ENCODE measurements at regions not wholly inside any gene's neighbourhood (a gene's known extent, or its start where the extent isn't known, plus 50 kb on each side); places are given as distances from the start of the nearest gene placed in this dataset.

DNA sequence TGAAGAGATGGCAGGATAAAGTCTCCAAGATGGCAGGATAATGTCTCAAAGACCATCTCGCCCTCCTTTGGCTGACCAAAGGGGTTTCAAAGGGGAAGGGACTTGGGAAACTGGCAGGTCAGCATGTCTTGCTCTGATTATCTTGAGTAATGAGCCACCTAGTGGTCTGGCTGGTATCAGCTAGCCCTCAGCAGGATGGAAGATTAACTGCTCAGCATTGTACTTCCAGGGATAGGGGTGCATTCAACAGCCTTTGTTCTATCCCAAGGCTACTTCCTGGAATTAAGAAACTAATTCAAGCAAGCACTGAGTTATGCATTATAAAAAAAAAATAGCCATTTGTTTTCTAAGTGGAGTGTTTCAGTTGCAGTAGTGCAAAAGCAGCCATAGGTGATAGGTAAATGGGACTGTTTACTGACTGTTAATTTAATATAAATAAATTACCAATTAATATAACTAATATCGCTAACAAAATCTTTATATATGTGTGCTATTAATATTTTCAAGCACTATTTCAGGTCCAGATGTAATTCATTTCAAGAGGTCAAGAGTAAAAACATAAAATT, 555.5 kb downstream of the CDH9 start:
- H3K27ac ChIP-seq: no peak overlapping the region
- intact Hi-C loops (cut with DNase I): no loop called here
- ATAC-seq (peak; percentile 85), DNase-seq (no peak)
- TF ChIP-seq, protein P1, sequence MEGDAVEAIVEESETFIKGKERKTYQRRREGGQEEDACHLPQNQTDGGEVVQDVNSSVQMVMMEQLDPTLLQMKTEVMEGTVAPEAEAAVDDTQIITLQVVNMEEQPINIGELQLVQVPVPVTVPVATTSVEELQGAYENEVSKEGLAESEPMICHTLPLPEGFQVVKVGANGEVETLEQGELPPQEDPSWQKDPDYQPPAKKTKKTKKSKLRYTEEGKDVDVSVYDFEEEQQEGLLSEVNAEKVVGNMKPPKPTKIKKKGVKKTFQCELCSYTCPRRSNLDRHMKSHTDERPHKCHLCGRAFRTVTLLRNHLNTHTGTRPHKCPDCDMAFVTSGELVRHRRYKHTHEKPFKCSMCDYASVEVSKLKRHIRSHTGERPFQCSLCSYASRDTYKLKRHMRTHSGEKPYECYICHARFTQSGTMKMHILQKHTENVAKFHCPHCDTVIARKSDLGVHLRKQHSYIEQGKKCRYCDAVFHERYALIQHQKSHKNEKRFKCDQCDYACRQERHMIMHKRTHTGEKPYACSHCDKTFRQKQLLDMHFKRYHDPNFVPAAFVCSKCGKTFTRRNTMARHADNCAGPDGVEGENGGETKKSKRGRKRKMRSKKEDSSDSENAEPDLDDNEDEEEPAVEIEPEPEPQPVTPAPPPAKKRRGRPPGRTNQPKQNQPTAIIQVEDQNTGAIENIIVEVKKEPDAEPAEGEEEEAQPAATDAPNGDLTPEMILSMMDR (IDR thresholded peaks at IDR 0.05): peak; percentile 62
- H3K4me3 ChIP-seq: peak overlapping the region; percentile 42
- H3K27me3 ChIP-seq: no peaks in the 10 kb centered on the region
- no peaks in the 10 kb centered on the region for H3K9me3 ChIP-seq
- H3K36me3 ChIP-seq: no peaks in the 10 kb centered on the region
- H3K4me1 ChIP-seq: no peaks in the 10 kb centered on the region

DNA sequence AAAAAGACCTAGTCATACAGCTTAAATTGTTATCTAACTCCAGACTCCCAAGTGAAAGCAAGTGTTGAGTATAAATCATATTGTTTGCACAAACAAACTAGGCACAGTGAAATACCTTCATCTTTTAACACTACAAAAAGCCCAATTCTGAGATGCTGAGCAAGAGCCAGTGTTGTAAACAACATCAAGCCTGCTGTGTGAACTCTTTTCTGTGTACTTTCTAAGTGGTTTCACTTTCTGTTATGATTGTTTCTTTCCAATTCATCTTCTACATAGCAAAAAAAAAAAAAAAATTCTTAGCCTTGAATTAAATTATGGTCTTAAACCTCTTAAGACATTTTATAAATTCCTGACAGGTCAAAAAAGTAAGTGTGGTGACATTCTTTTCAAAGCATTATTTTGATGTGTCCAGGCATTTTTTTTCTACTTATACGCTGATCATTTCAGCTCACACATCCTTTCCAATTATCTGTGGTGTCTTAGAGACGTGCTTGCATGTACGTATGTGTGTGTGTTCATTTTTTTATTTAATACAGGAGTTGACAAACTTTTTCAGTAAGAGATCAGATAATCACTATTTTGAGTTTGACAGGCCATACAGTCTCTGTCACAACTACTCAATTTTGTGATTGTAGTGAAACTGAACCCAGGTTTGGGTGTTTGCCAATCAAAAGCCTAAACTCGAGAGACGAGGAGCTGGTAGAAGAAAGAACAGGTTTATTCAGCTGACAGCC, 556.1 kb downstream of the CDH9 start:
- intact Hi-C loops (cut with DNase I): no loop called here
- H3K36me3 ChIP-seq: no peaks in the 10 kb centered on the region
- ATAC-seq (no peak), DNase-seq (no peak)
- no peaks in the 10 kb centered on the region for H3K27me3 ChIP-seq
- H3K27ac ChIP-seq: no peak overlapping the region
- H3K4me1 ChIP-seq: no peaks in the 10 kb centered on the region
- H3K4me3 ChIP-seq: peak overlapping the region; percentile 42
- TF ChIP-seq, protein P1 (IDR thresholded peaks at IDR 0.05): no peak
- no peaks in the 10 kb centered on the region for H3K9me3 ChIP-seq

DNA sequence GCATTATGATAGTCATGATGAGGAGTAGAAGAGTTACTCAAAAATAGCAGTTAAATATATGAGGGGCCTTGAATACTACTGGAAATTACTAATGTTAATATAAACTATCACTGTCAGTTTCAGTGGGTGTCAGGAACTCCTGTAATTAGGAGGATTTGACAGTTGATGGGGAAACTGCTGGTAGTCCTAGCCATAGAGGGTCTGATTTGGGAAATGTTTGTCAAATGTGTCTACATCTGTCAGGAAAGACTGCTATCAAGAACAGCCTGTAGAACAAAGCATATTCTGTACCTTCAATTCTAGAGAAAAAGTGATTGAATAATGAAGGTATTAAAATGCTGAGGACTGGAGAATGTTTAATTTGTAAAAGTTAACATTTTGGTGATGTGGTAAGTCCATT, 567.9 kb downstream of the CDH9 start:
- ATAC-seq (no peak), DNase-seq (no peak)
- Histone ChIP-seq H3K27me3 (no peaks in the 10 kb centered on the region), H3K4me3 (no peak overlapping the region), H3K27ac (no peak overlapping the region), H3K36me3 (no peaks in the 10 kb centered on the region), H3K4me1 (no peaks in the 10 kb centered on the region), H3K9me3 (no peaks in the 10 kb centered on the region)
- TF ChIP-seq, protein P1 (IDR thresholded peaks at IDR 0.05): no peak
- intact Hi-C loops (cut with DNase I): no loop called here

DNA sequence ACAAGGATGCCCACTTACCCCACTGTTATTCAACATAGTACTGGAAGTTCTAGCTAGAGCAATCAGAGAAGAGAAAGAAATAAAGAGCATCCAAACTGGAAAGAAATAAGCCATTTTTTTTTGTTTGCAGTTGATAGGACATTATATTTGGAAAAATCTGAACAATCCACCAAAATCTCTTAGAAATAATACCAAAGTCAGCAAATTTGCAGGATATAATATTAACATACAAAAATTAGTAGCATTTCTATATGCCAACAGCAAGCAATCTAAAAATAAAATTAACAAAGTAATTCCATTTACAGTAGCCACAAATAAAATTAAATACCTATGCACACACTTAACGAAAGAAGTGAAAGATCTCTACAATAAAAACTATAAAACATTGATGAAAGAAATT, 599.3 kb downstream of the CDH9 start:
- H3K36me3 ChIP-seq: no peaks in the 10 kb centered on the region
- TF ChIP-seq, protein P1 (IDR thresholded peaks at IDR 0.05): no peak
- no peak for DNase-seq
- intact Hi-C loops (cut with DNase I): no loop called here
- no peaks in the 10 kb centered on the region for H3K9me3 ChIP-seq
- no peak overlapping the region for H3K27ac ChIP-seq
- H3K4me1 ChIP-seq: no peaks in the 10 kb centered on the region
- H3K4me3 ChIP-seq: no peak overlapping the region
- H3K27me3 ChIP-seq: no peaks in the 10 kb centered on the region
- no peak for ATAC-seq

GRCh38 chr5:26434688-26435087, 603.7 kb downstream of the CDH9 start:
- no peak overlapping the region for H3K4me3 ChIP-seq
- H3K4me1 ChIP-seq: no peaks in the 10 kb centered on the region
- H3K27ac ChIP-seq: no peak overlapping the region
- H3K27me3 ChIP-seq: no peaks in the 10 kb centered on the region
- ATAC-seq: no peak
- intact Hi-C loops (cut with DNase I): no loop called here
- no peak for DNase-seq
- TF ChIP-seq, protein P1 (IDR thresholded peaks at IDR 0.05): no peak
- no peaks in the 10 kb centered on the region for H3K9me3 ChIP-seq
- no peaks in the 10 kb centered on the region for H3K36me3 ChIP-seq
